SK-N-MC (cell line): ENCODE measurements at regions not wholly inside any gene's neighbourhood (a gene's known extent, or its start where the extent isn't known, plus 50 kb on each side); places are given as distances from the start of the nearest gene placed in this dataset.

Experiments used
- EZH2 ChIP-seq: fragments of 200-600 bp; sonication (generic); IDR thresholded peaks from one replicate; pipeline ENCODE4 v1.6.1; 2017; ENCODE audit warnings: antibody characterized with exemption
- FOXP2 ChIP-seq: optimal IDR thresholded peaks from 2 replicates; pipeline ENCODE3; 2011; ENCODE audit warnings: mild to moderate bottlenecking, moderate library complexity; ENCODE audit not compliant: insufficient read depth; ENCODE audit errors: extremely low read length, control extremely low read depth
- POLR2AphosphoS5 ChIP-seq: IDR thresholded peaks from 2 replicates; pipeline ENCODE4 v1.6.1; 2012; ENCODE audit warnings: mild to moderate bottlenecking, low read depth, low read length, borderline replicate concordance

- TF ChIP-seq POLR2AphosphoS5, result no peak
- TF ChIP-seq EZH2, result no peak
- TF ChIP-seq FOXP2, result no peak
Observed at GRCh38 chr7:20954711-20955619, 168.3 kb upstream of the SP8 start.
